ENCODE measurements at regions not wholly inside any gene's neighbourhood (a gene's known extent, or its start where the extent isn't known, plus 50 kb on each side); places are given as distances from the start of the nearest gene placed in this dataset.

- no peak overlapping the region for H3K4me3 Mint-ChIP-seq (ENCODE audit: unreplicated experiment)
- intact Hi-C loops (cut with micrococcal nuclease): no loop called here
- no TSS peak for BruUV-seq (replicated peaks)
- no peaks in the 10 kb centered on the region for H3K36me3 Mint-ChIP-seq (ENCODE audit: insufficient read depth, unreplicated experiment)
- H3K9me3 Mint-ChIP-seq (ENCODE audit: unreplicated experiment): no peaks in the 10 kb centered on the region
- DNase-seq (ENCODE audit: unreplicated experiment): no peak
- no peak overlapping the region for H3K27ac Mint-ChIP-seq (ENCODE audit: low read depth, unreplicated experiment)
- POLR2A ChIA-PET: no interaction called here
- H3K4me1 Mint-ChIP-seq (ENCODE audit: insufficient read depth, unreplicated experiment): no peaks in the 10 kb centered on the region
- CTCF ChIA-PET: interaction anchor here (0.8 to 8.8 kb wide), 5 partner anchors 23 to 776 kb away, joined by 3 to 156 read pairs (median 3); no protein-coding TSS in a partner anchor
- no peaks in the 10 kb centered on the region for H3K27me3 Mint-ChIP-seq (ENCODE audit: insufficient read depth, unreplicated experiment)
- no peak for TF ChIP-seq CTCF (IDR thresholded peaks at IDR 0.05; ENCODE audit: unreplicated experiment)
Observed at GRCh38 chr5:38188591-38188990, 69.8 kb upstream of the EGFLAM start.

DNA sequence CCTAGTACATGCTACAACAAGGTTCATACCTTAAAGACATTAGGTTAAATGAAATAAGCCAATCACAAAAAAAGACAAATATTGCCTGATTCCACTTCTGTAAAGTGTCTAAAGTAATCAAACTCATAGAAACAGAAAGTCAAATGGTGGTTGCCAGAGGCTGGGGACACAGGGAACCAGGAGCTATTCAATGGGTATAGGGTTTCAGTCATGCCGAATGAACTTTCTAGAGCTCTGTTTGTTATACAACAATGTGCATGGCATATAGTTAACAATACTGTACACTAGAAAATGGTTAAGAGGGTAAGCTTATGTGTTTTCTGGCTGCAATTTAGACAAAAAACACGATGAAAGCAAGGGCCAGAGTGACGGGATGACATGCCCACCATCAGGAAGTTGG lies 70.8 kb upstream of the EGFLAM start:
- no peak for DNase-seq (ENCODE audit: unreplicated experiment)
- no peak for TF ChIP-seq CTCF (IDR thresholded peaks at IDR 0.05; ENCODE audit: unreplicated experiment)
- no TSS peak for BruUV-seq (replicated peaks)
- ChIA-PET POLR2A (no interaction called here), CTCF (interaction anchor here (1.0 to 8.8 kb wide), 2 partner anchors 22 to 355 kb away, joined by 3 to 156 read pairs; no protein-coding TSS in a partner anchor)
- Mint-ChIP-seq H3K4me3 (ENCODE audit: unreplicated experiment) (no peak overlapping the region), H3K9me3 (ENCODE audit: unreplicated experiment) (no peaks in the 10 kb centered on the region), H3K27me3 (ENCODE audit: insufficient read depth, unreplicated experiment) (no peaks in the 10 kb centered on the region), H3K27ac (ENCODE audit: low read depth, unreplicated experiment) (no peak overlapping the region), H3K4me1 (ENCODE audit: insufficient read depth, unreplicated experiment) (no peaks in the 10 kb centered on the region), H3K36me3 (ENCODE audit: insufficient read depth, unreplicated experiment) (no peaks in the 10 kb centered on the region)
- intact Hi-C loops (cut with micrococcal nuclease): no loop called here

GRCh38 chr5:38184627-38185026 lies 73.7 kb upstream of the EGFLAM start:
- no peaks in the 10 kb centered on the region for H3K4me1 Mint-ChIP-seq (ENCODE audit: insufficient read depth, unreplicated experiment)
- no peaks in the 10 kb centered on the region for H3K9me3 Mint-ChIP-seq (ENCODE audit: unreplicated experiment)
- H3K27ac Mint-ChIP-seq (ENCODE audit: low read depth, unreplicated experiment): no peak overlapping the region
- no peaks in the 10 kb centered on the region for H3K36me3 Mint-ChIP-seq (ENCODE audit: insufficient read depth, unreplicated experiment)
- ChIA-PET CTCF (interaction anchor here (0.5 to 2.6 kb wide), 3 partner anchors 40 to 348 kb away, joined by 3 to 8 read pairs (median 3); no protein-coding TSS in a partner anchor), POLR2A (no interaction called here)
- no peak for TF ChIP-seq CTCF (IDR thresholded peaks at IDR 0.05; ENCODE audit: unreplicated experiment)
- no TSS peak for BruUV-seq (replicated peaks)
- H3K4me3 Mint-ChIP-seq (ENCODE audit: unreplicated experiment): no peak overlapping the region
- no peak for DNase-seq (ENCODE audit: unreplicated experiment)
- intact Hi-C loops (cut with micrococcal nuclease): no loop called here
- H3K27me3 Mint-ChIP-seq (ENCODE audit: insufficient read depth, unreplicated experiment): no peaks in the 10 kb centered on the region

DNA sequence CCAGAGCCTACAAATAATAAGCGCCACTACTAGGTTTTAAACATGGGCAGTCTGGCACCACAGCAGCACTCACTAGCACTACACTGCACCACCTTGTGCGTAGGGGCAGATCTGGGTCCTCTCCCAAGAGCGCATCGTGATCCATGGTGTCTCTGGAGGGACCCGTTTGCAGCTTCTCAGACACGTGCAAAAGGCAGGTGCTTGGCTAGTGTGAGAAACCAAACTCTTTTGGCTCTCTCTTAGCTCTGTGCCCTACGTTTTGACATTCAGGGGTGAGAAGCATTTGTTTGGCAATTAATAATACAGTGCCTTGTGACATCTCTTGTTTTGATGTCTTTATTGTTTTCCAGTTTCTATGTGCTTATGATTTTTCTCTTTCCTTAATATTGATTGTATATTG lies 75.4 kb upstream of the EGFLAM start:
- no peak for DNase-seq (ENCODE audit: unreplicated experiment)
- Mint-ChIP-seq H3K4me1 (ENCODE audit: insufficient read depth, unreplicated experiment) (no peaks in the 10 kb centered on the region), H3K9me3 (ENCODE audit: unreplicated experiment) (no peaks in the 10 kb centered on the region), H3K36me3 (ENCODE audit: insufficient read depth, unreplicated experiment) (no peaks in the 10 kb centered on the region), H3K4me3 (ENCODE audit: unreplicated experiment) (no peak overlapping the region), H3K27ac (ENCODE audit: low read depth, unreplicated experiment) (no peak overlapping the region), H3K27me3 (ENCODE audit: insufficient read depth, unreplicated experiment) (no peaks in the 10 kb centered on the region)
- intact Hi-C loops (cut with micrococcal nuclease): no loop called here
- ChIA-PET CTCF (interaction anchor here (0.7 to 1.4 kb wide), 2 partner anchors 8 to 10 kb away, joined by 3 to 9 read pairs; no protein-coding TSS in a partner anchor), POLR2A (interaction anchor here (0.7 kb wide), 1 partner anchor 668 kb away, joined by 4 read pairs; no protein-coding TSS in a partner anchor)
- no peak for TF ChIP-seq CTCF (IDR thresholded peaks at IDR 0.05; ENCODE audit: unreplicated experiment)
- BruUV-seq (replicated peaks): no TSS peak
